HG03097 (cell line): ENCODE measurements at regions not wholly inside any gene's neighbourhood (a gene's known extent, or its start where the extent isn't known, plus 50 kb on each side); places are given as distances from the start of the nearest gene placed in this dataset.
"Not testable (repeated sequence)": the region's sequence is repeated elsewhere in the genome, so short reads cannot be mapped to it uniquely, and the experiment has no call there.

ENCODE experiments used
- ATAC-seq: cut with Tn5 transposase; IDR thresholded peaks from one replicate; pipeline ENCODE4 v1.9.1; 2021; ENCODE audit not compliant: unreplicated experiment, low FRiP score

DNA sequence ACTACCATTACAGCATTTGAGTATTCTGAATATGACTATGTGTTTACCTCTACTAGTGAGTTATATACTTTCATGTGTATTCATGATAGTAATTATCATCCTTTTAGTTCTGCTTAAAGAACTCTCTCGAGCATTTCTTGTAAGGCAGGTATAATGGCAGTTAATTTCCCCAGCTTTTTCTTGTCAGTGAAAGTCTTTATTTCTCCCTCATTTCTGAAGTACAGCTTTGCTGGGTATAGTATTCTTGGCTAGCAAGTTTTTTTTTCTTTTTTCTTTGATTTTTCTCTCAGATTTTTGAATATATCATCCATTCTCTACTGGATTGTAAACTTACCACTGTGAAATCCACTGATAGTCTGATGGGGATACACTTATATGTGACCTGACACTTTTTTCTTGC, 165.9 kb upstream of the ARHGAP5 start:
- ATAC-seq: no peak

GRCh38 chr14:31913370-31913769, 163.7 kb upstream of the ARHGAP5 start:
- no peak for ATAC-seq

- ATAC-seq: not testable (repeated sequence)
Observed at GRCh38 chr14:31918289-31918688, 158.8 kb upstream of the ARHGAP5 start.

DNA sequence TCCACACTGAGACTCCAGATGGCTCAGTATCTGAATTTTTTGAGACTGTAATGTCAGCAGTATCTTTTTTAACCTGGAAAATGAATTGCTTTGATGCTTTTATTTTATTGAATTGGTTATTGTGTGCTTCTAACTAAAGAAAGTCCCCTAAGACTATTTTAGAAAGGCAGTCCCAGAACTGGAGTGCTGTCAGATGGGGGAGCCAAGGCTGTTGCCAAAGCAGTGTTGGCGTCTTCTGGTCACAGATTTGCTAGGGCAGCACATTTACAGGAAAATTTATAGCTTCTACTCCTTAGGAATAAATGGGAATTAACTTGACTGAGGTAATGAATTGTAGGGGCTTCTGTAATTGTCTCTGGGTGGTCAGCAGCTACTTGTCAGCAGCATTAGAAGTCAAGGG, 157.1 kb upstream of the ARHGAP5 start:
- ATAC-seq: no peak

GRCh38 chr14:31920989-31921650, 156.0 kb upstream of the ARHGAP5 start:
- ATAC-seq: no peak

- no peak for ATAC-seq
Observed at GRCh38 chr14:31921721-31922120, 155.4 kb upstream of the ARHGAP5 start.

GRCh38 chr14:31926123-31926522, 151.0 kb upstream of the ARHGAP5 start:
- ATAC-seq: no peak

GRCh38 chr14:31926652-31927347, 150.3 kb upstream of the ARHGAP5 start:
- no peak for ATAC-seq

- no peak for ATAC-seq
Observed at GRCh38 chr14:31927348-31927832, 149.7 kb upstream of the ARHGAP5 start.

DNA sequence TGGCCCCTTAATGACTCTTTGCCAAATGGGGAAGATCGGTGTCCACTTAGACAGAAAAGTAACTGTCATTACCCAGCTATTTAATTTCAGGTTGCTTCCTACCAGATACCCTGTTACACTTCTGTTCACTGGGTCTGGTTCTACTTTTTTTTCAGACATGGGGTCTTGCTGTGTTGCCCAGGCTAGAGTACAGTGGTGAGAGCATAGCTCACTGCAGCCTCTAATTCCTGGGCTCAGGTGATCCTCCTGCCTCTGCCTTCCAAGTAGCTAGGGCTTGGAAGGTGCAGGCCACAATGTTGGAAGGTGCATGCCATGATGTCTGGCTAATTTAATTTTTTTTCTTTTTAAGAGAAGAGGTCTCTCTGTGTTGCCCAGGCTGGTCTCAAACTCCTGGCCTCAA, 147.0 kb upstream of the ARHGAP5 start:
- no peak for ATAC-seq

GRCh38 chr14:31930493-31931240, 146.4 kb upstream of the ARHGAP5 start:
- no peak for ATAC-seq

DNA sequence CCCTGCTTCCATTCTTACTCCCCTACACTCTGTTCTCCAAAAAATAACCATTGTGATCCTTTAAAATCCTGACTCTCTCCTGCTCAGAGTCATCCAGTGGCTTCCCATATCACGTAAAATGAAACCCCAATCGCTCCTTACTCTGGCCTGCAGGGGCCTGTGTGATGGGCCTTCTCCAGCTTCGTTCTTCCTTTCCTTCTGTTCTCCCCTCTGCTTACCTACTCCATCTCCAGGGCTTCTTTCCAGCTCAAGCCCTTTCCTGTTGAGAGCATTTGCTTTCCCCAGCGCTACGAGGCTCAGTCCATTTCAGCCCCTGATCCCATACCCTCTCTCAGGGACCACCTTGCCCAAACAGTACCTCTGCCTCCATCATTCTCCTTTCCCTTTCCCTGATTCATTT, 144.4 kb upstream of the ARHGAP5 start:
- ATAC-seq: no peak

DNA sequence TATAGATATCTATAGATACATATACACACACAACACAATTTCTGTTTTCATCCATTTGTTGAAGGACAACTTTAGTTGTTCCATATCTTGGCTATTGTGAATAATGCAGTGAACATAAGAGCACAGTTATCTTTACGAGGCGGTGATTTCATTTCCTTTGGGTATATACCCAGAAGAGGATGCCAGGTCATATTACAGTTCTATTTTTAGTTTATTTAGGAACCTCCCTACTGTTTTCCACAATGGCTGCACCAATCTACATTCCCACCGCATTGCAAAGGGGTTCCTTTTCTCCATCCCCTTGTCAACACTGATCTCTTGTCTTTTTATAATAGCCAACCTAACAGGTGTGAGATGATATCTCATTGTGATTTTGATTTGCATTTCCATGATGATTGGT, 143.4 kb upstream of the ARHGAP5 start:
- no peak for ATAC-seq

DNA sequence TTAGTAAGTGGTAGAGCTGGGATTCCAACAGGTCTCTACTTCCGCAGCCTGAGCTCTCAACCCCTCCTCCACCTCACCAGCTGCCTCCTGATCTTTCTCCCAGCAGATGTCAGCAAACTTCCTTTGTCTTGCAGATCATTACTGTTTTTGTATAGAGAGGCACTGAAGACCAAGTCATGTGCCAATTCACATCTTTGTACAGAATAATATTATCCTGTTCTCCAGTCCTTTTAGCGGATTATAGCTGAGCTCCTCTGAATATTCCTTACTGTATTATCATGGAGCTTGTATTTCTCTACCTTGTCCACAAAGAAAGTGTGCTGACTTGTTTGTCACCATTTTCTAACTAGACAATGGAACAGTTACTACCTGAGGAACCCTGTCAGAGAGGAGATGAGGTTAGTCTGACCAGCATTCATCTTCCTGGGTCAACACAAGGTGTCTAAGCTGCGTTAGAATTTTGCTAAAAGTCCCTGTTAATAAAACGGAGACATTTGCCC, 142.3 kb upstream of the ARHGAP5 start:
- ATAC-seq: no peak

DNA sequence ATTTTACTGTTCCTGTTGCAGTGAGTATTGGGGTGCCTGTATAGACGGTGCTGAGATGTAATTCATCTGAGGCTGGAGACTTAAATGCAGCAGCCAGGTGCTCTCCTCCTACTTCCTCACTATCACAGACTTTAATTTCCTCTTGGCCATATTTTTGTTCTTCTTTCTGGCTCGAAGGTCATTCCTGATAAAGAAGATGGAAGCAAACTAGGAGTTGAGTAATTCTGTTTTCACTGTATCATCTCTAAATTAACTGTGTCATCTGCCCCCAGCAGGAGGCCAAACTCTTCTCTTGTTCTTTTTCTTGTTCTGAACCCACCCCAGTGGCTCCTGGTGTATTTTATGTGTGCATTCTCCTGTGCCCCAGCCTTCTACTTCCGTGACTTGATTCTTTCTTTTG, 141.7 kb upstream of the ARHGAP5 start:
- no peak for ATAC-seq

DNA sequence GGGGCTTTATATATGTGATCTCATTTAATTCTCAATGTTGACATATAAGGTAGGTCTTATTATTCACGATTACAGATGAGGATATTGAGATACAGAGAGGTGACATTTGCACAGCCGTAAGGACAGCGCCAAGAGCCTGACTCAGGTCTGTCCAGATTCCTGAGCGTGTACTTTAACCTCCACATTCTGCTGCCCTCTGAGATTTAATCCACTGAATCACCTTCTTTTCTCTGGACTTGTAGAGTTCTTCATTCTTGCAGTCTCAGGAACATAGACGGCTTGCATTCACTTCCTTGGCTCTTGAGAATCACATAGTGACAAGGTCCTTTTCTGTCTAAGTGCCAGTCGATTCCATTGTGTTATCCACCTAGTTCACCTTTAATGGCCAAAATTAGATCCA, 141.0 kb upstream of the ARHGAP5 start:
- ATAC-seq: no peak

- ATAC-seq: peak; percentile 99
Observed at GRCh38 chr14:31937730-31938346, 139.3 kb upstream of the ARHGAP5 start.

DNA sequence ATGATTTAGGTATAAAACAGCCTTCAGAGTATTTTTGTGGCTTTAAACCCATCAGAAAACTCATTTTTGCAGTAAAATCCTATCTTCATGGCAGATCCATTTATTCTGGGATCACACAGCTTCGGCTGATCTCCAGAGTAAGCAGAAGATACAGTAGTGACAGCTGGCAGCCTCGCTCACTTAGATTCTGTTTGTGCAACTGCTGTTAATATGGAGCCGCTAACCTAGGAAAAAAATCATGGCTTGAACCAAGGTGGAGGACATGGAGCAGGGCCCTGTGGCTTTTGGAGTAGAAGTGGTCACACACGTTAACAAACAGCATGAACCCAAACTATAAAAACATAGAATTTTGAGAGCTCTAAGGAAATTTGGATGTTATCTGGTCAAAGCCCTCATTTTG, 137.2 kb upstream of the ARHGAP5 start:
- no peak for ATAC-seq

- no peak for ATAC-seq
Observed at GRCh38 chr14:31941487-31941886, 135.6 kb upstream of the ARHGAP5 start.

DNA sequence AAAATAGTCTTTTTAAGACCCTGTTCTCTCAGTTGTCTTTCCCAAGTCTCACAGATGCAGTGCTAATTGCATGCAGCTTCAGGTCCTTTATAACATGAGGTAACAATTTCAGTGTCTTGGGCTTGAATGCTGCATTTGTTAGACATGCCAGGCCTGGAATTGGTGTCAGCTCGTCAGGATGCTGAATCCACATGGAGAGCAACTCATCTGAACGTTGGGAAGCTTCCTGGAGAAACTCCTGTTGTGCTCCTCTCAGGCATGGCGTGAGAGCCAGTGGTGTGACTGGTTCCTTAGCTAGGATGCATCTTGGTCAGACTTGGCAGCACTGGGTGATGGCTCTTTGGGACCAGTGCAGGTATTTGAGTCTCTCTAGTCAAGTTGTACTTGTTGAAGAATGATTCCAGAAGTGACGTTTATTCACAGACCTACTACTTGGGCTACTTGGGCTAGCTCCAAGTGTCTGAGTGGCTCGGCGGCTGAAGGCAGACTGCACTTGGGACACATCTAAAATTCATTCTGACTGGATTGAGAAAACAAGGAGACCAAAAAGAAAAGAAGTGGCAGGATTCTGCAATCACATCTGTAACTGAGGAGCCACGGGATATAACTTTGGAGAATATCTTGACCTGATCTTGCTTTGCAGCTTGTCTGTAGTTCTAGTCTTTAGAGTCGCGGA, 134.8 kb upstream of the ARHGAP5 start:
- ATAC-seq: no peak
